ENCODE measurements at regions not wholly inside any gene's neighbourhood (a gene's known extent, or its start where the extent isn't known, plus 50 kb on each side); places are given as distances from the start of the nearest gene placed in this dataset.

GRCh38 chr2:122595065-122595464 is 839.6 kb downstream of the TSN start:
- DNase-seq = no peak

GRCh38 chr2:122596598-122596997 is 841.1 kb downstream of the TSN start:
- no peak for DNase-seq

GRCh38 chr2:122598784-122599183 is 843.3 kb downstream of the TSN start:
- no peak for DNase-seq

- no peak for DNase-seq
These were observed 855.6 kb downstream of the TSN start for GRCh38 chr2:122610948-122611609.

- no peak for DNase-seq
These were observed 867.5 kb downstream of the TSN start for GRCh38 chr2:122622934-122623333.

- no peak for DNase-seq
These were observed 871.9 kb downstream of the TSN start for GRCh38 chr2:122627388-122627787.

- DNase-seq = no peak
These were observed 878.8 kb downstream of the TSN start for GRCh38 chr2:122634256-122634655.

GRCh38 chr2:122634920-122635319 is 879.5 kb downstream of the TSN start:
- DNase-seq = no peak

GRCh38 chr2:122635686-122636085 is 880.2 kb downstream of the TSN start:
- no peak for DNase-seq

- no peak for DNase-seq
These were observed 880.6 kb downstream of the TSN start for GRCh38 chr2:122636097-122636496.

- DNase-seq = no peak
These were observed 883.7 kb downstream of the TSN start for GRCh38 chr2:122639176-122639575.

- no peak for DNase-seq
These were observed 884.3 kb downstream of the TSN start for GRCh38 chr2:122639711-122640110.

GRCh38 chr2:122643725-122644329 is 888.4 kb downstream of the TSN start:
- no peak for DNase-seq

GRCh38 chr2:122651236-122651635 is 895.8 kb downstream of the TSN start:
- no peak for DNase-seq

GRCh38 chr2:122651780-122652179 is 896.3 kb downstream of the TSN start:
- DNase-seq = no peak

- DNase-seq = no peak
These were observed 897.2 kb downstream of the TSN start for GRCh38 chr2:122652670-122653069.

- no peak for DNase-seq
These were observed 901.0 kb downstream of the TSN start for GRCh38 chr2:122656403-122656802.

GRCh38 chr2:122660786-122661634 is 905.6 kb downstream of the TSN start:
- no peak for DNase-seq

- DNase-seq = no peak
These were observed 908.2 kb downstream of the TSN start for GRCh38 chr2:122663620-122664019.

GRCh38 chr2:122669627-122670026 is 914.2 kb downstream of the TSN start:
- no peak for DNase-seq

GRCh38 chr2:122670897-122671296 is 915.4 kb downstream of the TSN start:
- no peak for DNase-seq

- no peak for DNase-seq
These were observed 925.2 kb downstream of the TSN start for GRCh38 chr2:122680662-122681061.

- no peak for DNase-seq
These were observed 926.2 kb downstream of the TSN start for GRCh38 chr2:122681626-122682025.

GRCh38 chr2:122682356-122682755 is 926.9 kb downstream of the TSN start:
- no peak for DNase-seq

Measured in activated CD4-positive, alpha-beta T cell treated with anti-CD3 and anti-CD28 coated beads, Interleukin-2, amount 50 U/mL, for 48 hours (primary cell).